GM23248 (cell line): ENCODE measurements at regions not wholly inside any gene's neighbourhood (a gene's known extent, or its start where the extent isn't known, plus 50 kb on each side); places are given as distances from the start of the nearest gene placed in this dataset.
"Not testable (repeated sequence)": the region's sequence is repeated elsewhere in the genome, so short reads cannot be mapped to it uniquely, and the experiment has no call there.

ENCODE experiments used
- EZH2 ChIP-seq: fragments of 200-600 bp; sonication (generic); IDR thresholded peaks from 2 replicates; pipeline ENCODE4 v1.6.1; 2018; ENCODE audit warnings: antibody characterized with exemption, mild to moderate bottlenecking; ENCODE audit not compliant: insufficient read depth, poor library complexity, severe bottlenecking
- EZH2phosphoT487 ChIP-seq: fragments of 200-600 bp; sonication (generic); IDR thresholded peaks from 2 replicates; pipeline ENCODE4 v1.6.1; 2018; ENCODE audit warnings: antibody characterized with exemption, moderate library complexity, mild to moderate bottlenecking, low read depth; ENCODE audit not compliant: insufficient read depth

DNA sequence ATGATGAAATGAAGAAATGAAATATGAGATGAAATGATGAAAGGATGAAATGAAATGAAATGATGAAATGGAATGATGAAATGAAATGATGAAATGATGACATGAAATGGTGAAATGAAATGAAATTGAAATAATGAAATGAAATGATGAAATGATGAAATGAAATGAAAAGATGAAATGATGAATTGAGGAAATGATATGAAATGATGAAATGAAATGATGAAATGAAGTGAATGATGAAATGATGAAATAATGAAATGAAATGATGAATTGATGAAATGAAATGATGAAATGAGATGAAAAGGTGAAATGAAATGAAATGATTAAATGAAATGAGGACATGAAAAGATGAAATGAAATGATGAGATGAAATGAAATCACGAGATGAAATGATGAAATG is 639.2 kb downstream of the GOLGA6L6 start:
- not testable (repeated sequence) for TF ChIP-seq EZH2, EZH2phosphoT487
